K562 (cell line): ENCODE measurements at regions not wholly inside any gene's neighbourhood (a gene's known extent, or its start where the extent isn't known, plus 50 kb on each side); places are given as distances from the start of the nearest gene placed in this dataset.

Experiments used
- CEBPG ChIP-seq, 3 experiments: fragments of 200-800 bp in 1 of 3; sonication (Bioruptor generic) in 1 of 3; sonication (generic) in 1 of 3; formaldehyde crosslinking in 1 of 3; IDR thresholded peaks in 2 of 3; conservative IDR thresholded peaks in 1 of 3; 2 replicates each; pipeline versions ENCODE4 v1.6.1 to v1.8.0; 2016 to 2022; ENCODE audit warnings: missing compliant biosample characterization in 2 of 3, missing genetic modification characterization in 2 of 3, mild to moderate bottlenecking in 1 of 3, missing genetic modification reagents in 1 of 3
- CTCF ChIP-seq, 3 experiments: IDR thresholded peaks in 2 of 3; conservative IDR thresholded peaks in 1 of 3; 2 replicates each; pipeline ENCODE4 v1.5.1; 2011 to 2012; ENCODE audit warnings: low read length in 3 of 3, mild to moderate bottlenecking in 3 of 3, control low read depth in 2 of 3, improper control_type of control experiment in 1 of 3, inconsistent platforms in 1 of 3, low read depth in 1 of 3, mixed read lengths in 1 of 3, moderate library complexity in 1 of 3; ENCODE audit not compliant: insufficient read depth in 2 of 3
- FOXM1 ChIP-seq, 2 experiments: fragments of 450-650 bp in 1 of 2; sonication (generic) in 1 of 2; formaldehyde crosslinking in 1 of 2; IDR thresholded peaks; 2 replicates each; pipeline versions ENCODE4 v1.6.1 to v1.9.0; 2017 to 2022; ENCODE audit warnings: low read depth in 2 of 2, mild to moderate bottlenecking in 2 of 2, missing genetic modification reagents in 1 of 2, moderate library complexity in 1 of 2
- HDAC2 ChIP-seq: fragments of 450-650 bp; IDR thresholded peaks from 2 replicates; pipeline ENCODE4 v1.6.1; 2016; ENCODE audit warnings: mild to moderate bottlenecking
- HDGF ChIP-seq: fragments of 450-650 bp; IDR thresholded peaks from 2 replicates; pipeline ENCODE4 v1.6.1; 2016
- KLF13 ChIP-seq: fragments of 450-650 bp; IDR thresholded peaks from 2 replicates; pipeline ENCODE4 v1.6.1; 2016; ENCODE audit warnings: missing genetic modification characterization, low read depth, mild to moderate bottlenecking, missing compliant biosample characterization, moderate library complexity, borderline replicate concordance
- KLF6 ChIP-seq: fragments of 250-450 bp; sonication (Bioruptor Pico); IDR thresholded peaks from 2 replicates; pipeline ENCODE4 v1.4.0; 2020; ENCODE audit warnings: mild to moderate bottlenecking, moderate library complexity, borderline replicate concordance
- POLR2AphosphoS5 ChIP-seq: IDR thresholded peaks from 2 replicates; pipeline ENCODE4 v1.6.1; 2011; ENCODE audit warnings: mild to moderate bottlenecking, low read depth, low read length, moderate library complexity; ENCODE audit not compliant: control insufficient read depth, insufficient read depth
- SIN3B ChIP-seq: fragments of 450-650 bp; IDR thresholded peaks from 2 replicates; pipeline ENCODE4 v1.6.1; 2017; ENCODE audit warnings: low read depth, mild to moderate bottlenecking, moderate library complexity
- TF ChIP-seq, protein P1 (sequence below): IDR thresholded peaks from 2 replicates; pipeline ENCODE4 v1.6.1; 2012; ENCODE audit warnings: low read depth, low read length, improper control_type of control experiment, borderline replicate concordance
- TF ChIP-seq, protein P2 (sequence below): sonication (generic); formaldehyde crosslinking; IDR thresholded peaks from 2 replicates; pipeline ENCODE4 v1.8.1; 2023; ENCODE audit warnings: mild to moderate bottlenecking, missing genetic modification reagents, moderate library complexity

DNA sequence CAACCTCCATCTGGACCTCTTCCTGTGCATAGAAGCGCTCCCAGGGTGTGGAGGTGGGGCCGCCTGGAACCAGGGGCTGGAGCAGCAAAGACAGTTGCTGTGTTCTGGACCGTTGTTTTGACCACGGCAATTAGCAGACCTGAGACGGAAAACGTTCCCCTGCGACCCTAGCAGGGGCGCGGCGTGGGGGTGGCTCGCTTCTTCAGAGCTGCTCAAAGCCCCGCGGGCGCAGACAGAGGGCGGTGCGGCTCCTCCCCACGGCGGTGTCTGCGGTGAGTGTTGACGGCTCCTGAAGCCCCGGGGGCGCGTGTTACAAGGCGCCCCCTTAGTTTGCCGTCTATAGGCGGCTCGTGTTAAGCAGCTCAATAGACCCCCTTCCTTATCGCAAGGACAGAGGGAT is 79.2 kb downstream of the TRIML1 start:
- no peak for TF ChIP-seq POLR2AphosphoS5
- no peak for TF ChIP-seq CTCF (IDR thresholded peaks at IDR 0.05 in 2 of 3, conservative IDR thresholded peaks at IDR 0.05 in 1 of 3; ENCODE audit: insufficient read depth in 2 of 3, low read depth in 1 of 3, low read length in 3 of 3)
- TF ChIP-seq, protein P1, sequence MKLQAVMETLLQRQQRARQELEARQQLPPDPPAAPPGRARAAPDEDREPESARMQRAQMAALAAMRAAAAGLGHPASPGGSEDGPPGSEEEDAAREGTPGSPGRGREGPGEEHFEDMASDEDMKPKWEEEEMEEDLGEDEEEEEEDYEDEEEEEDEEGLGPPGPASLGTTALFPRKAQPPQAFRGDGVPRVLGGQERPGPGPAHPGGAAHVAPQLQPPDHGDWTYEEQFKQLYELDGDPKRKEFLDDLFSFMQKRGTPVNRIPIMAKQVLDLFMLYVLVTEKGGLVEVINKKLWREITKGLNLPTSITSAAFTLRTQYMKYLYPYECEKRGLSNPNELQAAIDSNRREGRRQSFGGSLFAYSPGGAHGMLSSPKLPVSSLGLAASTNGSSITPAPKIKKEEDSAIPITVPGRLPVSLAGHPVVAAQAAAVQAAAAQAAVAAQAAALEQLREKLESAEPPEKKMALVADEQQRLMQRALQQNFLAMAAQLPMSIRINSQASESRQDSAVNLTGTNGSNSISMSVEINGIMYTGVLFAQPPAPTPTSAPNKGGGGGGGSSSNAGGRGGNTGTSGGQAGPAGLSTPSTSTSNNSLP = no peak
- no peak for TF ChIP-seq KLF6 (CRISPR knock-in tag)
- no peak for TF ChIP-seq SIN3B
- TF ChIP-seq KLF13 (tag) = no peak
- TF ChIP-seq CEBPG (CRISPR knock-in tag; IDR thresholded peaks at IDR 0.05) = no peak
- no peak for TF ChIP-seq CEBPG (tag; conservative IDR thresholded peaks at IDR 0.05 in 1 of 2, IDR thresholded peaks at IDR 0.05 in 1 of 2)
- TF ChIP-seq FOXM1 (IDR thresholded peaks at IDR 0.05; ENCODE audit: low read depth) = no peak
- no peak for TF ChIP-seq FOXM1 (CRISPR knock-in tag; IDR thresholded peaks at IDR 0.05; ENCODE audit: low read depth)
- TF ChIP-seq HDAC2 = no peak
- TF ChIP-seq HDGF = no peak
- TF ChIP-seq, protein P2, sequence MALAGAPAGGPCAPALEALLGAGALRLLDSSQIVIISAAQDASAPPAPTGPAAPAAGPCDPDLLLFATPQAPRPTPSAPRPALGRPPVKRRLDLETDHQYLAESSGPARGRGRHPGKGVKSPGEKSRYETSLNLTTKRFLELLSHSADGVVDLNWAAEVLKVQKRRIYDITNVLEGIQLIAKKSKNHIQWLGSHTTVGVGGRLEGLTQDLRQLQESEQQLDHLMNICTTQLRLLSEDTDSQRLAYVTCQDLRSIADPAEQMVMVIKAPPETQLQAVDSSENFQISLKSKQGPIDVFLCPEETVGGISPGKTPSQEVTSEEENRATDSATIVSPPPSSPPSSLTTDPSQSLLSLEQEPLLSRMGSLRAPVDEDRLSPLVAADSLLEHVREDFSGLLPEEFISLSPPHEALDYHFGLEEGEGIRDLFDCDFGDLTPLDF (CRISPR knock-in tag) = no peak
